Esophagus muscularis mucosa (tissue), 4 donors: ENCODE measurements at regions not wholly inside any gene's neighbourhood (a gene's known extent, or its start where the extent isn't known, plus 50 kb on each side); places are given as distances from the start of the nearest gene placed in this dataset.

ENCODE experiments used
- DNase-seq: peaks from one replicate; pipeline ENCODE4 v3.0.0-alpha.2; 2017; ENCODE audit errors: extremely low spot score
- H3K27ac ChIP-seq, 4 donors: fragments of 200-600 bp; sonication (generic); replicated peaks in 1 of 4; 1 replicate in 3 of 4; 2 replicates in 1 of 4; pipeline ENCODE4 v1.5.1; 2016 to 2019; ENCODE audit warnings: mild to moderate bottlenecking in 1 of 4
- H3K27me3 ChIP-seq, 4 donors: fragments of 200-600 bp; sonication (generic); one replicate each; pipeline versions ENCODE4 v1.5.1 to v1.6.0; 2016 to 2019
- H3K36me3 ChIP-seq, 4 donors: fragments of 200-600 bp; sonication (generic); one replicate each; pipeline ENCODE4 v1.5.1; 2016 to 2019
- H3K4me1 ChIP-seq, 4 donors: fragments of 200-600 bp; sonication (generic); one replicate each; pipeline ENCODE4 v1.5.1; 2016 to 2019
- H3K4me3 ChIP-seq, 4 donors: fragments of 200-600 bp; sonication (generic); 1 replicate in 2 of 4; 2 replicates in 2 of 4; pipeline ENCODE4 v1.5.1; 2016 to 2019; ENCODE audit warnings: mild to moderate bottlenecking in 4 of 4, moderate library complexity in 1 of 4
- H3K9me3 ChIP-seq, 4 donors: fragments of 200-600 bp; sonication (generic); 1 replicate in 3 of 4; 2 replicates in 1 of 4; pipeline ENCODE4 v1.5.1; 2016 to 2019
- CTCF ChIP-seq, 3 experiments: fragments of 200-600 bp in 2 of 3; fragments of 450-650 bp in 1 of 3; sonication (generic) in 2 of 3; IDR thresholded peaks; one replicate each; pipeline ENCODE4 v1.5.1; 2017 to 2019; ENCODE audit warnings: antibody characterized with exemption in 3 of 3, mild to moderate bottlenecking in 2 of 3, moderate library complexity in 1 of 3
- EP300 ChIP-seq: sonication (generic); formaldehyde crosslinking; IDR thresholded peaks from one replicate; pipeline ENCODE4 v1.6.1; 2017; ENCODE audit warnings: antibody characterized with exemption
- POLR2A ChIP-seq: fragments of 450-650 bp; IDR thresholded peaks from one replicate; pipeline ENCODE4 v1.6.1; 2017; ENCODE audit warnings: antibody characterized with exemption, moderate library complexity, mild to moderate bottlenecking, low read depth
- POLR2AphosphoS5 ChIP-seq, 2 donors: sonication (generic); formaldehyde crosslinking; IDR thresholded peaks; one replicate each; pipeline ENCODE4 v1.6.1; 2017; ENCODE audit warnings: antibody characterized with exemption in 2 of 2
- WGBS: methylation state at CpG from one replicate; pipeline ENCODE4 v1.1.5; 2018; 5-methylcytosine and 5-hydroxymethylcytosine counted together
- intact Hi-C: fragments of 100-400 bp; cut with DNase I; formaldehyde crosslinking; loops from one replicate; pipeline ENCODE4 v1.15.1; 2023

GRCh38 chr18:40782453-40783130 lies 1172.4 kb upstream of the PIK3C3 start:
- intact Hi-C loops = no loop called here
- Histone ChIP-seq H3K4me3 (no peak overlapping the region), H3K27me3 (no peaks in the 10 kb centered on the region), H3K9me3 (no peaks in the 10 kb centered on the region), H3K27ac (no peak overlapping the region), H3K4me1 (peaks cover 0 to under 1% (median 0%) of the 10 kb centered on the region in 4 donors), H3K36me3 (no peaks in the 10 kb centered on the region)
- WGBS = 73% methylated on average over 3 of the region's 3 CpGs
- TF ChIP-seq EP300 = no peak
- no peak for TF ChIP-seq POLR2A
- no peak for TF ChIP-seq POLR2AphosphoS5 (IDR thresholded peaks at IDR 0.05)
- TF ChIP-seq CTCF (IDR thresholded peaks at IDR 0.05) = no peak
- DNase-seq = no peak

- Histone ChIP-seq H3K27ac (no peak overlapping the region), H3K27me3 (no peaks in the 10 kb centered on the region), H3K36me3 (no peaks in the 10 kb centered on the region), H3K4me3 (no peak overlapping the region), H3K4me1 (no peaks in the 10 kb centered on the region), H3K9me3 (no peaks in the 10 kb centered on the region)
- WGBS = 68% methylated on average over 2 of the region's 2 CpGs
- intact Hi-C loops = no loop called here
- TF ChIP-seq CTCF (IDR thresholded peaks at IDR 0.05) (no peak), EP300 (no peak), POLR2AphosphoS5 (IDR thresholded peaks at IDR 0.05) (no peak), POLR2A (no peak)
- DNase-seq = no peak
Observed at GRCh38 chr18:40769786-40770185, 1185.2 kb upstream of the PIK3C3 start.

GRCh38 chr18:40760251-40760650 lies 1194.8 kb upstream of the PIK3C3 start:
- intact Hi-C loops = no loop called here
- H3K36me3 ChIP-seq = no peaks in the 10 kb centered on the region

GRCh38 chr18:40754477-40754876 lies 1200.6 kb upstream of the PIK3C3 start:
- Histone ChIP-seq H3K9me3 (no peaks in the 10 kb centered on the region), H3K4me3 (no peak overlapping the region), H3K27ac (no peak overlapping the region), H3K4me1 (no peaks in the 10 kb centered on the region), H3K36me3 (no peaks in the 10 kb centered on the region), H3K27me3 (no peaks in the 10 kb centered on the region)
- TF ChIP-seq EP300 (no peak), POLR2A (no peak)
- WGBS = 62% methylated on average over 1 of the region's 1 CpG
- intact Hi-C loops = no loop called here
- DNase-seq = no peak

More at GRCh38 chr18:40760251-40760650, 1194.8 kb upstream of the PIK3C3 start:
- Histone ChIP-seq H3K27ac (no peak overlapping the region), H3K9me3 (no peaks in the 10 kb centered on the region), H3K27me3 (no peaks in the 10 kb centered on the region), H3K4me1 (no peaks in the 10 kb centered on the region), H3K4me3 (no peak overlapping the region)
- TF ChIP-seq EP300 (no peak), CTCF (IDR thresholded peaks at IDR 0.05) (no peak), POLR2AphosphoS5 (IDR thresholded peaks at IDR 0.05) (no peak), POLR2A (no peak)
- DNase-seq = no peak
- 89% methylated on average over 6 of the region's 6 CpGs for WGBS

- 71% methylated on average over 4 of the region's 4 CpGs for WGBS
- no peak for DNase-seq
- Histone ChIP-seq H3K36me3 (no peaks in the 10 kb centered on the region), H3K27ac (no peak overlapping the region), H3K27me3 (no peaks in the 10 kb centered on the region), H3K4me1 (no peaks in the 10 kb centered on the region), H3K4me3 (no peak overlapping the region), H3K9me3 (no peaks in the 10 kb centered on the region)
- intact Hi-C loops = no loop called here
- no peak for TF ChIP-seq POLR2A
- TF ChIP-seq EP300 = no peak
- TF ChIP-seq POLR2AphosphoS5 (IDR thresholded peaks at IDR 0.05) = no peak
- no peak for TF ChIP-seq CTCF (IDR thresholded peaks at IDR 0.05)
Observed at GRCh38 chr18:40752316-40752715, 1202.7 kb upstream of the PIK3C3 start.
